SK-N-SH treated with all-trans-retinoic acid at 6 μM for 48 hours (cell line): ENCODE measurements at regions not wholly inside any gene's neighbourhood (a gene's known extent, or its start where the extent isn't known, plus 50 kb on each side); places are given as distances from the start of the nearest gene placed in this dataset.

ENCODE experiments used
- ATAC-seq: fragments of 200-7000 bp; cut with Tn5 transposase; 3 replicates; pipeline ENCODE4 v1.9.1; 2020; ENCODE audit warnings: mild to moderate bottlenecking, moderate library complexity
- ARNTL ChIP-seq: fragments of 450-650 bp; formaldehyde crosslinking; IDR thresholded peaks from 2 replicates; pipeline ENCODE4 v1.5.0; 2020; ENCODE audit warnings: low read depth, mild to moderate bottlenecking, moderate library complexity, borderline replicate concordance
- BACH2 ChIP-seq: fragments of 250-450 bp; sonication (Bioruptor Pico); IDR thresholded peaks from 2 replicates; pipeline ENCODE4 v1.9.0; 2021; ENCODE audit warnings: mild to moderate bottlenecking, borderline replicate concordance
- ESRRG ChIP-seq: fragments of 250-450 bp; sonication (Bioruptor Pico); IDR thresholded peaks from 2 replicates; pipeline ENCODE4 v1.6.1; 2021; ENCODE audit warnings: mild to moderate bottlenecking
- GLIS3 ChIP-seq: fragments of 250-450 bp; sonication (Bioruptor Pico); IDR thresholded peaks from 2 replicates; pipeline ENCODE4 v1.5.0; 2020; ENCODE audit warnings: mild to moderate bottlenecking, moderate library complexity
- ISL1 ChIP-seq: fragments of 250-450 bp; sonication (Bioruptor Pico); IDR thresholded peaks from 2 replicates; pipeline ENCODE4 v2.1.2; 2022; ENCODE audit warnings: mild to moderate bottlenecking, moderate library complexity
- OSR1 ChIP-seq: fragments of 250-450 bp; sonication (Bioruptor Pico); IDR thresholded peaks from 2 replicates; pipeline ENCODE4 v1.8.0; 2022; ENCODE audit warnings: moderate library complexity, mild to moderate bottlenecking, inconsistent platforms
- PATZ1 ChIP-seq: fragments of 250-450 bp; sonication (Bioruptor Pico); IDR thresholded peaks from 2 replicates; pipeline ENCODE4 v1.8.0; 2020; ENCODE audit warnings: mild to moderate bottlenecking, moderate library complexity, borderline replicate concordance
- PPARA ChIP-seq: fragments of 250-450 bp; sonication (Bioruptor Pico); IDR thresholded peaks from 2 replicates; pipeline ENCODE4 v1.5.0; 2020; ENCODE audit warnings: mild to moderate bottlenecking, borderline replicate concordance
- RARB ChIP-seq: fragments of 250-450 bp; sonication (Bioruptor Pico); IDR thresholded peaks from 2 replicates; pipeline ENCODE4 v1.8.0; 2021; ENCODE audit warnings: mild to moderate bottlenecking, moderate library complexity
- SNAI2 ChIP-seq: fragments of 250-450 bp; sonication (Bioruptor Pico); IDR thresholded peaks from 2 replicates; pipeline ENCODE4 v1.5.0; 2020; ENCODE audit warnings: mild to moderate bottlenecking, moderate library complexity
- TCF4 ChIP-seq: fragments of 250-450 bp; sonication (Bioruptor Pico); IDR thresholded peaks from 2 replicates; pipeline ENCODE4 v1.8.0; 2021; ENCODE audit warnings: mild to moderate bottlenecking, moderate library complexity, borderline replicate concordance
- TOX ChIP-seq: fragments of 250-450 bp; sonication (Bioruptor Pico); IDR thresholded peaks from 2 replicates; pipeline ENCODE4 v1.8.0; 2021; ENCODE audit warnings: mild to moderate bottlenecking, moderate library complexity, borderline replicate concordance
- ZC3H10 ChIP-seq: fragments of 250-450 bp; sonication (Bioruptor Pico); IDR thresholded peaks from 2 replicates; pipeline ENCODE4 v1.5.1; 2021; ENCODE audit warnings: mild to moderate bottlenecking, moderate library complexity
- ZFP3 ChIP-seq: fragments of 250-450 bp; sonication (Bioruptor Pico); IDR thresholded peaks from 2 replicates; pipeline ENCODE4 v1.5.0; 2020; ENCODE audit warnings: mild to moderate bottlenecking, moderate library complexity
- ZFP30 ChIP-seq: fragments of 450-650 bp; formaldehyde crosslinking; IDR thresholded peaks from 2 replicates; pipeline ENCODE4 v1.5.0; 2022; ENCODE audit warnings: mild to moderate bottlenecking, moderate library complexity
- ZNF70 ChIP-seq: fragments of 450-650 bp; formaldehyde crosslinking; IDR thresholded peaks from 2 replicates; pipeline ENCODE4 v1.5.0; 2020; ENCODE audit warnings: mild to moderate bottlenecking, moderate library complexity
- ZNF8 ChIP-seq: fragments of 450-650 bp; formaldehyde crosslinking; IDR thresholded peaks from 2 replicates; pipeline ENCODE4 v1.5.0; 2020; ENCODE audit warnings: mild to moderate bottlenecking, moderate library complexity
- TF ChIP-seq, protein P1 (sequence below): fragments of 250-450 bp; sonication (Bioruptor Pico); IDR thresholded peaks from 2 replicates; pipeline ENCODE4 v1.5.0; 2020; ENCODE audit warnings: mild to moderate bottlenecking, moderate library complexity
- TF ChIP-seq, protein P2 (sequence below): fragments of 250-450 bp; sonication (Bioruptor Pico); IDR thresholded peaks from 2 replicates; pipeline ENCODE4 v1.5.1; 2020; ENCODE audit warnings: low read depth, mild to moderate bottlenecking, moderate library complexity
- TF ChIP-seq, protein P3 (sequence below): fragments of 250-450 bp; sonication (Bioruptor Pico); IDR thresholded peaks from 2 replicates; pipeline ENCODE4 v1.8.0; 2021; ENCODE audit warnings: low read depth, mild to moderate bottlenecking, moderate library complexity, borderline replicate concordance

DNA sequence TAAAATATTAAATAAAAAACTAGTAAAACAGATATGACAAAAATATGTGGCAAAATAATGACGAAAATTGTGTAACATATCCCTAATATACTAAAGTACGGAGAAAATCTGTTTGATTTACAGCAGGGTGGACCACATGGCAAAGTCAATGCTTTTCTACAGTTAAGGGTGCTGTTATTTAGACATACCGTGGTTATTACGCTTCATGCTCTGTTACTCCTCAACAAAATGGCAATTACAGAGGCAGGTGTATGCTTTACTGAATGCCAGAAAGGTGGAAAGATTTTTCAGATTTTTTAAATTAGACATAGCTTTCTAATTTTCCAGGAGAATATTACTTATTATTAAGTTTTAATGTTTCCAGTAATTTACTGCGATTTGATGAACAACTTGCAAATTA is 343.9 kb upstream of the DPYD start:
- no peak for TF ChIP-seq ESRRG (CRISPR knock-in tag)

DNA sequence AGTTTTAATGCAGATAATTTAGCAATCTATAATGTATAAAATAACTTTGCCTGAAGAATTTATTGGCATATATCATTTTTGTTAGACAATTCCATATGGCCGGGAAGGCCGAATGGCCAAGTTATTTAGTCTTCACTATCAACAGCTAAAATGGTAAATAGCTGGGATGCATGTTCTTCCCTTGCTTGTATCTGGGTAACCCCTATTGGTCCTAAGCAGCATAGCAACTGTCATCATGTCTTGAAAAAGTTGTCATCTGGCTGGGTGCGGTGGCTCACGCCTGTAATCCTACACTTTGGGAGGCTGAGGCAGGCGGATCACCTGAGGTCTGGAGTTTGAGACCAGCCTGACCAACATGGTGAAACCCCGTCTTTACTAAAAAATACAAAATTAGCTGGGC is 340.0 kb upstream of the DPYD start:
- no peak for ATAC-seq
- TF ChIP-seq ZFP3 (no peak), ISL1 (CRISPR knock-in tag) (no peak), ZFP30 (no peak), SNAI2 (CRISPR knock-in tag) (no peak), ZNF70 (CRISPR knock-in tag) (no peak)

More for the DNA sequence above, 343.9 kb upstream of the DPYD start:
- ATAC-seq = no peak

- ATAC-seq = no peak
- no peak for TF ChIP-seq PATZ1
- TF ChIP-seq BACH2 (CRISPR knock-in tag) = no peak
- TF ChIP-seq TOX = no peak
- no peak for TF ChIP-seq PPARA (CRISPR knock-in tag)
- TF ChIP-seq RARB (CRISPR knock-in tag) = no peak
- no peak for TF ChIP-seq ZC3H10 (CRISPR knock-in tag)
- no peak for TF ChIP-seq TCF4
- TF ChIP-seq GLIS3 (CRISPR knock-in tag) = no peak
- no peak for TF ChIP-seq ZFP30
These were observed 339.6 kb upstream of the DPYD start for GRCh38 chr1:98260412-98260811.

DNA sequence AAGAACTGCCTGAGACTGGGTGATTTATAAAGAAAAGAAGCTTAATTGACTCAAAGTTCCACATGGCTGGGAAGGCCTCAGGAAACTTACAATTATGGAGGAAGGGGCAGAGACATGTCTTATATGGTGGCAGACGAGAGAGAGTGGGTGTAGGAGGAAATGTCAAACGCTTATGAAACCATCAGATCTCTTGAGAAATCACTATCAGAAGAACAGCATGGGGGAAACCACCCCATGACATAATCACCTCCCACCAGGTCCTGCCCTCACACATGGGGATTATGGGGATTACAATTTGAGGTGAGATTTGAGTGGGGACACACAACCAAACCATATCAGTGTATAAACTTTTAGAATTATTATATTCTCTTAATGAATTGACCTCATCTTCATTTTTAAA is 335.9 kb upstream of the DPYD start:
- TF ChIP-seq ZFP30 (no peak), ARNTL (CRISPR knock-in tag) (no peak)
- TF ChIP-seq, protein P1, sequence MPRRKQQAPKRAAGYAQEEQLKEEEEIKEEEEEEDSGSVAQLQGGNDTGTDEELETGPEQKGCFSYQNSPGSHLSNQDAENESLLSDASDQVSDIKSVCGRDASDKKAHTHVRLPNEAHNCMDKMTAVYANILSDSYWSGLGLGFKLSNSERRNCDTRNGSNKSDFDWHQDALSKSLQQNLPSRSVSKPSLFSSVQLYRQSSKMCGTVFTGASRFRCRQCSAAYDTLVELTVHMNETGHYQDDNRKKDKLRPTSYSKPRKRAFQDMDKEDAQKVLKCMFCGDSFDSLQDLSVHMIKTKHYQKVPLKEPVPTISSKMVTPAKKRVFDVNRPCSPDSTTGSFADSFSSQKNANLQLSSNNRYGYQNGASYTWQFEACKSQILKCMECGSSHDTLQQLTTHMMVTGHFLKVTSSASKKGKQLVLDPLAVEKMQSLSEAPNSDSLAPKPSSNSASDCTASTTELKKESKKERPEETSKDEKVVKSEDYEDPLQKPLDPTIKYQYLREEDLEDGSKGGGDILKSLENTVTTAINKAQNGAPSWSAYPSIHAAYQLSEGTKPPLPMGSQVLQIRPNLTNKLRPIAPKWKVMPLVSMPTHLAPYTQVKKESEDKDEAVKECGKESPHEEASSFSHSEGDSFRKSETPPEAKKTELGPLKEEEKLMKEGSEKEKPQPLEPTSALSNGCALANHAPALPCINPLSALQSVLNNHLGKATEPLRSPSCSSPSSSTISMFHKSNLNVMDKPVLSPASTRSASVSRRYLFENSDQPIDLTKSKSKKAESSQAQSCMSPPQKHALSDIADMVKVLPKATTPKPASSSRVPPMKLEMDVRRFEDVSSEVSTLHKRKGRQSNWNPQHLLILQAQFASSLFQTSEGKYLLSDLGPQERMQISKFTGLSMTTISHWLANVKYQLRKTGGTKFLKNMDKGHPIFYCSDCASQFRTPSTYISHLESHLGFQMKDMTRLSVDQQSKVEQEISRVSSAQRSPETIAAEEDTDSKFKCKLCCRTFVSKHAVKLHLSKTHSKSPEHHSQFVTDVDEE (CRISPR knock-in tag) = no peak
- no peak for ATAC-seq

- TF ChIP-seq RARB (CRISPR knock-in tag) = no peak
- no peak for TF ChIP-seq ARNTL (CRISPR knock-in tag)
- no peak for TF ChIP-seq ZNF8 (CRISPR knock-in tag)
- TF ChIP-seq, protein P1 (CRISPR knock-in tag) = no peak
- TF ChIP-seq OSR1 (CRISPR knock-in tag) = no peak
- no peak for TF ChIP-seq ESRRG (CRISPR knock-in tag)
- no peak for TF ChIP-seq ZNF70 (CRISPR knock-in tag)
- TF ChIP-seq TCF4 = no peak
- TF ChIP-seq, protein P2, sequence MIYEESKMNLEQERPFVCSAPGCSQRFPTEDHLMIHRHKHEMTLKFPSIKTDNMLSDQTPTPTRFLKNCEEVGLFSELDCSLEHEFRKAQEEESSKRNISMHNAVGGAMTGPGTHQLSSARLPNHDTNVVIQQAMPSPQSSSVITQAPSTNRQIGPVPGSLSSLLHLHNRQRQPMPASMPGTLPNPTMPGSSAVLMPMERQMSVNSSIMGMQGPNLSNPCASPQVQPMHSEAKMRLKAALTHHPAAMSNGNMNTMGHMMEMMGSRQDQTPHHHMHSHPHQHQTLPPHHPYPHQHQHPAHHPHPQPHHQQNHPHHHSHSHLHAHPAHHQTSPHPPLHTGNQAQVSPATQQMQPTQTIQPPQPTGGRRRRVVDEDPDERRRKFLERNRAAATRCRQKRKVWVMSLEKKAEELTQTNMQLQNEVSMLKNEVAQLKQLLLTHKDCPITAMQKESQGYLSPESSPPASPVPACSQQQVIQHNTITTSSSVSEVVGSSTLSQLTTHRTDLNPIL = no peak
- TF ChIP-seq ZC3H10 (CRISPR knock-in tag) = no peak
- TF ChIP-seq, protein P3, sequence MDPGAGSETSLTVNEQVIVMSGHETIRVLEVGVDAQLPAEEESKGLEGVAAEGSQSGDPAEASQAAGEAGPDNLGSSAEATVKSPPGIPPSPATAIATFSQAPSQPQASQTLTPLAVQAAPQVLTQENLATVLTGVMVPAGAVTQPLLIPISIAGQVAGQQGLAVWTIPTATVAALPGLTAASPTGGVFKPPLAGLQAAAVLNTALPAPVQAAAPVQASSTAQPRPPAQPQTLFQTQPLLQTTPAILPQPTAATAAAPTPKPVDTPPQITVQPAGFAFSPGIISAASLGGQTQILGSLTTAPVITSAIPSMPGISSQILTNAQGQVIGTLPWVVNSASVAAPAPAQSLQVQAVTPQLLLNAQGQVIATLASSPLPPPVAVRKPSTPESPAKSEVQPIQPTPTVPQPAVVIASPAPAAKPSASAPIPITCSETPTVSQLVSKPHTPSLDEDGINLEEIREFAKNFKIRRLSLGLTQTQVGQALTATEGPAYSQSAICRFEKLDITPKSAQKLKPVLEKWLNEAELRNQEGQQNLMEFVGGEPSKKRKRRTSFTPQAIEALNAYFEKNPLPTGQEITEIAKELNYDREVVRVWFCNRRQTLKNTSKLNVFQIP (CRISPR knock-in tag) = no peak
- TF ChIP-seq, all 23 proteins: peak for 0
- no peak for ATAC-seq
These were observed 332.3 kb upstream of the DPYD start for GRCh38 chr1:98253145-98253544.
